ENCODE measurements at regions not wholly inside any gene's neighbourhood (a gene's known extent, or its start where the extent isn't known, plus 50 kb on each side); places are given as distances from the start of the nearest gene placed in this dataset.

DNA sequence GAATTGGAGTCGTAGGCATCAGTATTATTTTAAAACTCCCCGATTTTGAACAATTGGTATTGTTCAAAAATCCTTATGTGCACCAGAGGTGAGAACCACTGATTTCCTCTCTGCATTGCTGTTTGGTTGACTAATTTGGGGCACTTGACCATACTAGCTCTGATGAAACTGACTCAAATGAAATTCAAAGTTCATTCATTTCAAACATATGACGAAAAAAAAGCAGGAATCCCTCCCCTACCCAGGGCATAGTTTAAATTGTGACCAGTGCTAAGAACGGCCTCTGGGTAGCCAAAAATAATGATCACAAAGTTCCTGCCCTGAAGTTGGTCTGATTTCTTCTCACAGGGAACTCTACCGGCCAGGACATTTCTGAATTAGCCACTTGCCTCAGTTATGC is 75.7 kb upstream of the EGFL6 start:
- no peak for DNase-seq
- 86 to 87% methylated on average over 5 of the region's 5 CpGs for WGBS, 2 donors
- intact Hi-C loops (cut with DNase I) = no loop called here
- Histone ChIP-seq H3K9me3 (no peaks in the 10 kb centered on the region), H3K4me3 (replicated peaks in 1 of 3) (no peak overlapping the region), H3K27me3 (no peaks in the 10 kb centered on the region), H3K36me3 (no peaks in the 10 kb centered on the region), H3K27ac (no peak overlapping the region), H3K4me1 (no peaks in the 10 kb centered on the region)
- TF ChIP-seq, protein P1, sequence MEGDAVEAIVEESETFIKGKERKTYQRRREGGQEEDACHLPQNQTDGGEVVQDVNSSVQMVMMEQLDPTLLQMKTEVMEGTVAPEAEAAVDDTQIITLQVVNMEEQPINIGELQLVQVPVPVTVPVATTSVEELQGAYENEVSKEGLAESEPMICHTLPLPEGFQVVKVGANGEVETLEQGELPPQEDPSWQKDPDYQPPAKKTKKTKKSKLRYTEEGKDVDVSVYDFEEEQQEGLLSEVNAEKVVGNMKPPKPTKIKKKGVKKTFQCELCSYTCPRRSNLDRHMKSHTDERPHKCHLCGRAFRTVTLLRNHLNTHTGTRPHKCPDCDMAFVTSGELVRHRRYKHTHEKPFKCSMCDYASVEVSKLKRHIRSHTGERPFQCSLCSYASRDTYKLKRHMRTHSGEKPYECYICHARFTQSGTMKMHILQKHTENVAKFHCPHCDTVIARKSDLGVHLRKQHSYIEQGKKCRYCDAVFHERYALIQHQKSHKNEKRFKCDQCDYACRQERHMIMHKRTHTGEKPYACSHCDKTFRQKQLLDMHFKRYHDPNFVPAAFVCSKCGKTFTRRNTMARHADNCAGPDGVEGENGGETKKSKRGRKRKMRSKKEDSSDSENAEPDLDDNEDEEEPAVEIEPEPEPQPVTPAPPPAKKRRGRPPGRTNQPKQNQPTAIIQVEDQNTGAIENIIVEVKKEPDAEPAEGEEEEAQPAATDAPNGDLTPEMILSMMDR (IDR thresholded peaks at IDR 0.05) = no peak
- no peak for TF ChIP-seq POLR2A (IDR thresholded peaks at IDR 0.05)

DNA sequence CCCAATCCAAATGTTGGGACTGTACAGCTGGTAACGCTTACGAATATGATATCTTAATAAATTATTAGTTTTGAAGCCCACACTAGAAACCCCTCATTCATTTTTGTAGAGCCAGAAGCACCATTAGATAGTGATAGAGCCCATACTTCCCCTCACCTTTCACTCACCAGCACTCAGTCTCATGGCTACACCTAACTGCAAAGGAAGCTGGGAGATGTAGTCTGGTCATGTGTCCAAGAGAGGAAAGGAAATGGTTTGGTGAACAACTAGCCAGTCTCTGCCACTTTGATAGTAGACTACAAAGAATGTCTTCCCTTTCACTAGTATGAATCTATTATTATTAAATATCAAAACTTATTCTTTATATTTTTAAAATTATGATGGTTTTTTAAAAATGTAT is 77.1 kb upstream of the EGFL6 start:
- Histone ChIP-seq H3K27ac (no peak overlapping the region), H3K4me3 (replicated peaks in 1 of 3) (no peak overlapping the region), H3K4me1 (no peaks in the 10 kb centered on the region), H3K9me3 (no peaks in the 10 kb centered on the region), H3K27me3 (no peaks in the 10 kb centered on the region), H3K36me3 (no peaks in the 10 kb centered on the region)
- WGBS, 2 donors = 93 to 97% methylated on average over 2 of the region's 2 CpGs
- TF ChIP-seq, protein P1 (IDR thresholded peaks at IDR 0.05) = no peak
- TF ChIP-seq POLR2A (IDR thresholded peaks at IDR 0.05) = no peak
- DNase-seq = no peak
- intact Hi-C loops (cut with DNase I) = no loop called here

DNA sequence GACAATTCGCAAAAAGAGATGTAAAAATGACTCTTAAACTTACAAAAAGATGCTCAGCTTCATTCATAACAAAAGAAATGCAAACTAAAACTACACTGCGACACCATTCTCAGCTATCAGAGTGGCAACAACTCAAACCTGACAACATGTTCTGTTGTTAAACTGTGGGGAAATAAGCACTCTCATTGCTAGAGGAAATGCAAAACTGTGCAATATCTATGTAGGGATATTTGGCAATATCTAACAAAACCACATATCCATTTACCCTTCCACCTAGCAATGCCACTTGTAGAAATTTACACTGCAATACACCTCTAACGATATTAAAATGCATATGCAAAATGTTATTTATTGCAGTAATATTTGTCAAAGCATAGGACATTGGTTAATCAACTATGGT is 78.3 kb upstream of the EGFL6 start:
- Histone ChIP-seq H3K36me3 (no peaks in the 10 kb centered on the region), H3K9me3 (no peaks in the 10 kb centered on the region), H3K4me1 (no peaks in the 10 kb centered on the region), H3K4me3 (replicated peaks in 1 of 3) (no peak overlapping the region), H3K27ac (no peak overlapping the region), H3K27me3 (no peaks in the 10 kb centered on the region)
- WGBS, 2 donors = 92 to 94% methylated on average over 3 of the region's 3 CpGs
- intact Hi-C loops (cut with DNase I) = no loop called here
- TF ChIP-seq, protein P1 (IDR thresholded peaks at IDR 0.05) = no peak
- no peak for TF ChIP-seq POLR2A (IDR thresholded peaks at IDR 0.05)
- DNase-seq = no peak

DNA sequence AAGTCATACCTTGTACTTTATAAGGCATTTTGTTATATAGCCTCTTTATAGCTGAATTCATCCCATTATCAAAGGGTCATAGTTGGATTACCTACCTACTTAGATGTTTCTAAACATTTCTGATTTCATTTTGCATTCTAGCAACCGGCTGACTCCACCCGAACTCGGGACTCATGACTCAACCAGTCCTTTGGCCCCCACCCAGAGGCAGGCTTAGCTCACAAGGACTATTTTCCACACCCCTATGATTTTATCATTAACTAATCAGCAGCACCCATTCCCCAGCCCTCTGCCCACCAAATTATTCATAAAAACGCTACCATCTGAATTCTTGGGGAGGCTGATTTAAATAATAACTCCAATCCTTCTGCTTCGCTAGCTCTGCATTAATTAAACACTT is 79.9 kb upstream of the EGFL6 start:
- no peak overlapping the region for H3K4me3 ChIP-seq (replicated peaks in 1 of 3)
- no peaks in the 10 kb centered on the region for H3K36me3 ChIP-seq
- DNase-seq = peak in 1 of 2 donors; percentile 6
- TF ChIP-seq, protein P1 (IDR thresholded peaks at IDR 0.05) = no peak
- no peak for TF ChIP-seq POLR2A (IDR thresholded peaks at IDR 0.05)
- intact Hi-C loops (cut with DNase I) = loop anchor here (5.0 to 10.0 kb wide), 2 partner anchors 515 to 542 kb away; partner anchors contain the start of gene TMSB4X
- no peaks in the 10 kb centered on the region for H3K4me1 ChIP-seq
- H3K9me3 ChIP-seq = no peaks in the 10 kb centered on the region
- H3K27ac ChIP-seq = no peak overlapping the region
- H3K27me3 ChIP-seq = no peaks in the 10 kb centered on the region
- 61 to 72% methylated on average over 5 of the region's 5 CpGs for WGBS, 2 donors

DNA sequence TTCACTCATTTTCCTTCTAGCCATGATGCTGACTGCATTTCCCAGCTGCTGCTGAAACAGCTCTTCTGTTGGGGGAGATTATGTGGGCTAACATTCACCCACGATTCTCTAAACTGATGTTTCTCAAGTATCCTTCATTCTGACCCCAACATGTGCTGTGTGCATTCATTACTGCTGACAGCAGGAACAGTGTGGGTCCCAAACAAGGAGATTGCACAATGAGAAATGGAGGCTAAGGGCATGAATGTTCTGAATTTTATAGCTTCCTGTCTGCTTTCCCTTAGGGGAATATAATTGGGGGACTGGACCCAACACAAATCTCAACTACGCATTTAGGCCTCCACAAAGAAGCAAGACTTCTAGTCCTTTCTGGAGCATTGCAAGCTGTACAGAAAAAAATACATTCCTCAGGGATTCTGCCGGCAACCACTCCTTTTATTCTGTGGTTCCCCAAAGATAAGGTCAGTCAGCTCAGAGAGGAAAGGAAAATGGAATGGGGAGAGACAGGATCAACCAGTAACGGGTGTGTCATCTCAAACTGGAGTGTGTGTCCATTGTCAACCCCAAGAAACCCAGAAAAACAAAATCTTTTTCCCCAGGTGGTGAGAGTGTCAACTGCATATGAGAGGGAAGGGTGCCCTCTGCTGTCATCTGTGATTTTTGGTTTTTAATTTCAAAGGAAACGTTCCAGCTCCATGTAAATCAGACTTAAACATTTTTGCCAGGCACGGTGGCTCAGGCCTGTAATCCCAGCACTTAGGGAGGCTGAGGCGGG is 81.5 kb upstream of the EGFL6 start:
- DNase-seq = peak; percentile 14 to 15
- Histone ChIP-seq H3K4me1 (no peaks in the 10 kb centered on the region), H3K4me3 (replicated peaks in 1 of 3) (no peak overlapping the region), H3K27ac (peak overlapping the region in 2 of 3 donors; percentile 28 to 61), H3K36me3 (no peaks in the 10 kb centered on the region), H3K9me3 (no peaks in the 10 kb centered on the region), H3K27me3 (no peaks in the 10 kb centered on the region)
- TF ChIP-seq, protein P1 (IDR thresholded peaks at IDR 0.05) = peak in 4 of 6 experiments; percentile 46 to 91 (median 66)
- no peak for TF ChIP-seq POLR2A (IDR thresholded peaks at IDR 0.05)
- intact Hi-C loops (cut with DNase I) = loop anchor here (5.0 to 10.0 kb wide), 2 partner anchors 513 to 541 kb away; partner anchors contain the start of gene TMSB4X
- 14 to 19% methylated on average over 6 to 7 of the region's 7 CpGs for WGBS, 2 donors
